Neural progenitor cell (in vitro differentiated cells): ENCODE measurements at regions not wholly inside any gene's neighbourhood (a gene's known extent, or its start where the extent isn't known, plus 50 kb on each side); places are given as distances from the start of the nearest gene placed in this dataset.

ENCODE experiments used
- CTCF ChIP-seq: fragments of 200-600 bp; sonication (generic); IDR thresholded peaks from 2 replicates; pipeline ENCODE4 v1.5.1; 2017; ENCODE audit warnings: antibody characterized with exemption, mild to moderate bottlenecking
- EZH2 ChIP-seq: fragments of 200-600 bp; sonication (generic); IDR thresholded peaks from 2 replicates; pipeline ENCODE4 v1.6.1; 2017; ENCODE audit warnings: antibody characterized with exemption, mild to moderate bottlenecking, moderate library complexity

GRCh38 chr4:131584587-131584986 lies 1564.5 kb upstream of the PCDH10 start:
- TF ChIP-seq EZH2, result no peak
- no peak for TF ChIP-seq CTCF
